GM23248 (cell line): ENCODE measurements at regions not wholly inside any gene's neighbourhood (a gene's known extent, or its start where the extent isn't known, plus 50 kb on each side); places are given as distances from the start of the nearest gene placed in this dataset.

Experiments used
- EZH2 ChIP-seq: fragments of 200-600 bp; sonication (generic); IDR thresholded peaks from 2 replicates; pipeline ENCODE4 v1.6.1; 2018; ENCODE audit warnings: antibody characterized with exemption, mild to moderate bottlenecking; ENCODE audit not compliant: insufficient read depth, poor library complexity, severe bottlenecking
- EZH2phosphoT487 ChIP-seq: fragments of 200-600 bp; sonication (generic); IDR thresholded peaks from 2 replicates; pipeline ENCODE4 v1.6.1; 2018; ENCODE audit warnings: antibody characterized with exemption, moderate library complexity, mild to moderate bottlenecking, low read depth; ENCODE audit not compliant: insufficient read depth

DNA sequence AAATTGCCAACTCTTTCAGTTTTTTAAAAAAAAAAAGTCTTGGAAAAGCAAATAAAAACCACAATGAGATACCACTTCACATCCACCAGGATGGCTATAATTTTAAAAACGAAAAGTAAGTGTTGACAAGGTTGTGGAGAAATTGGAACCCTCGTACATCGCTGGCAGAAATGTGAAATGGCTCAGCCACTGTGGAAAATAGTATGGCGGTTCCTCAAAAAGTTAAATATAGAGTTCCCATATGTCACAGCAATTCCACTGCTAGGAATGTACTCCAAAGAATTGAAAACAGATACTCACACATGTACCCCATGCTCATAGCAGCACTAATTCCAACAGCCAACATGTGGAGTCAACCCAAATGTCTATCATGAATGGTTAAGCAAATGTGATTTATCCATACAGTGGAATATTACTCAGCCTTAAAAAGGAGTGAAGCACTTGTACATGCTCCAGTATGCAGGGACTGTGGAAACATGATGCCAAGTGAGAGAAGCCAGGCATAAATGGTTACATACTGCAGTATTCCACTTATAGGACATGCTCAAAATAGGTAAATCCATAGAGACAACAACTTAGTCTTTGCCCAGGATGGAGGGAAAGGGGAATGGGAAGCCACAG is 73.8 kb upstream of the PCSK6 start:
- TF ChIP-seq EZH2phosphoT487 (no peak), EZH2 (no peak)
